ENCODE measurements at regions not wholly inside any gene's neighbourhood (a gene's known extent, or its start where the extent isn't known, plus 50 kb on each side); places are given as distances from the start of the nearest gene placed in this dataset.

DNA sequence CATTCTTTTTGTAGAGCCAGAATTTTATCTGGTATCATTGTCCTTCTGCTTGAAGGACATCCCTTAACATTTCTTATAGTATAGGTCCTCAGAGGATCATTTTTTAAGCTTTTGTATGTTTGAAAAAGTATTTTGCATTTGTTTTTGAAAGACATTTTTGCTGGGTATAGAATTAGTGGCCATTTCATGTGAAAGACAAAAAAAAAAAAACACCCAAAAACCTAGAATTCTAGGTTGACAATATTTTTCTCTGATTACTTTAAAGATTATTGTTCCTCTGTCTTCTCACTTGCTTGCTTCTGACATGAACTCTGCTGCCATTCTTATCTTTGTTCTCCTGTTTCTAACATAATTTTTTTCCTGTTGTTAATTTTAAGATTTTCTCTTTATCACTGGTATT, 75.7 kb upstream of the SLC22A16 start:
- Histone ChIP-seq H3K4me3 (no peak overlapping the region), H3K27me3 (ENCODE audit: control insufficient read depth in 3 of 3, insufficient read depth in 3 of 3, low read length in 2 of 3) (no peaks in the 10 kb centered on the region), H3K4me1 (ENCODE audit: control insufficient read depth in 5 of 5, insufficient read depth in 5 of 5, low read length in 5 of 5) (no peaks in the 10 kb centered on the region), H3K9me3 (ENCODE audit: control insufficient read depth in 4 of 4, insufficient read depth in 3 of 4, low read length in 3 of 4) (peaks cover 0 to 19% (median 0%) of the 10 kb centered on the region in 4 donors), H3K9ac (ENCODE audit: insufficient read depth in 1 of 2, low read length in 2 of 2) (no peak overlapping the region), H3K36me3 (ENCODE audit: control insufficient read depth in 4 of 4, insufficient read depth in 4 of 4, low read length in 4 of 4) (no peaks in the 10 kb centered on the region), H3K27ac (ENCODE audit: low read depth in 1 of 2, low read length in 1 of 2) (no peak overlapping the region)
- TF ChIP-seq, protein P1, sequence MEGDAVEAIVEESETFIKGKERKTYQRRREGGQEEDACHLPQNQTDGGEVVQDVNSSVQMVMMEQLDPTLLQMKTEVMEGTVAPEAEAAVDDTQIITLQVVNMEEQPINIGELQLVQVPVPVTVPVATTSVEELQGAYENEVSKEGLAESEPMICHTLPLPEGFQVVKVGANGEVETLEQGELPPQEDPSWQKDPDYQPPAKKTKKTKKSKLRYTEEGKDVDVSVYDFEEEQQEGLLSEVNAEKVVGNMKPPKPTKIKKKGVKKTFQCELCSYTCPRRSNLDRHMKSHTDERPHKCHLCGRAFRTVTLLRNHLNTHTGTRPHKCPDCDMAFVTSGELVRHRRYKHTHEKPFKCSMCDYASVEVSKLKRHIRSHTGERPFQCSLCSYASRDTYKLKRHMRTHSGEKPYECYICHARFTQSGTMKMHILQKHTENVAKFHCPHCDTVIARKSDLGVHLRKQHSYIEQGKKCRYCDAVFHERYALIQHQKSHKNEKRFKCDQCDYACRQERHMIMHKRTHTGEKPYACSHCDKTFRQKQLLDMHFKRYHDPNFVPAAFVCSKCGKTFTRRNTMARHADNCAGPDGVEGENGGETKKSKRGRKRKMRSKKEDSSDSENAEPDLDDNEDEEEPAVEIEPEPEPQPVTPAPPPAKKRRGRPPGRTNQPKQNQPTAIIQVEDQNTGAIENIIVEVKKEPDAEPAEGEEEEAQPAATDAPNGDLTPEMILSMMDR (IDR thresholded peaks at IDR 0.05; ENCODE audit: control extremely low read depth, extremely low read depth), result no peak
- DNase-seq, result no peak
- no peak for ATAC-seq (ENCODE audit: insufficient read depth, low FRiP score)

DNA sequence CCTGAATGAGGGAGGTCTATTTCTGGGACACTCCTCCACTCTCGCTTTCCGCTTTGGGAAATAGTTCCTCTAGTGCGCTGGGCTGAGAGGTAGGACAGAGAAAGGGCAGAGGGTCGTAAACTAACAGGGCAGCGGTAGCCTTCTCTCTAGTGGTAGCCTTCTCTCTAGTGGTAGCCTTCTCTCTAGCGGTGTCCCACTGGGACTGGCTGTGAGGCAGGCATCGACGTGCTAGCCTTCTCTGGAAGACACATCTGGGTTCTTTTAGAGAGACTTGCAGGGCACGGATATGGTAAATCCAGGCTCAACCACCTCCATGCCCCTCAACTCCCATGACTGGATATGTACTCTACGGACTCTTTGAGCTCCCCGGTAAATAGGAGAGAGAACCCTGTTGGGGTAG, 74.7 kb upstream of the SLC22A16 start:
- Histone ChIP-seq H3K4me1 (ENCODE audit: control insufficient read depth in 5 of 5, insufficient read depth in 5 of 5, low read length in 5 of 5) (no peaks in the 10 kb centered on the region), H3K9ac (ENCODE audit: insufficient read depth in 1 of 2, low read length in 2 of 2) (no peak overlapping the region), H3K4me3 (no peak overlapping the region), H3K27me3 (ENCODE audit: control insufficient read depth in 3 of 3, insufficient read depth in 3 of 3, low read length in 2 of 3) (no peaks in the 10 kb centered on the region), H3K9me3 (ENCODE audit: control insufficient read depth in 4 of 4, insufficient read depth in 3 of 4, low read length in 3 of 4) (peaks cover 0 to 19% (median 0%) of the 10 kb centered on the region in 4 donors), H3K27ac (ENCODE audit: low read depth in 1 of 2, low read length in 1 of 2) (no peak overlapping the region), H3K36me3 (ENCODE audit: control insufficient read depth in 4 of 4, insufficient read depth in 4 of 4, low read length in 4 of 4) (no peaks in the 10 kb centered on the region)
- ATAC-seq (ENCODE audit: insufficient read depth, low FRiP score) (no peak), DNase-seq (no peak)
- TF ChIP-seq, protein P1 (IDR thresholded peaks at IDR 0.05; ENCODE audit: control extremely low read depth, extremely low read depth), result no peak
- WGBS, 2 donors, result 94% methylated on average over 11 of the region's 11 CpGs

DNA sequence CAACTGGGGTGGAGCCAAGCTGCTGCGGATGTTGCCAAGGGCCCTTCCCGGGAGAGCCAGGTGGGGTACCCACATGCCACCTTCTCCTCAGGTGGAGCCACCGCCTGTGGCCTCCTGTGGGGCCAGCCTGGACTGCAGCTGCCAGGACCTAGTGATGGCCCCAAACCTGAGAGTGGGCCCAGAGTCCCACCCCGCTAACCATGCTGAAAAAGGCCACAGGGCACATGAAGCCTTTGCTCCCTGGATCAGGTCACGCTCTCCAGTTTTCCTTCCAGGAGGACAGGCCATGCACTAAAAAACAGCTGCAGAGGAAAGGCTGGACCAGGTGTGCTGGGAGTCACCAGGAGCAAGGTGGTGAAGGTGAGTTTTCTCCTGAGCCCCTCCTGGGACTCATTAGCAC, 73.9 kb upstream of the SLC22A16 start:
- DNase-seq, result no peak

DNA sequence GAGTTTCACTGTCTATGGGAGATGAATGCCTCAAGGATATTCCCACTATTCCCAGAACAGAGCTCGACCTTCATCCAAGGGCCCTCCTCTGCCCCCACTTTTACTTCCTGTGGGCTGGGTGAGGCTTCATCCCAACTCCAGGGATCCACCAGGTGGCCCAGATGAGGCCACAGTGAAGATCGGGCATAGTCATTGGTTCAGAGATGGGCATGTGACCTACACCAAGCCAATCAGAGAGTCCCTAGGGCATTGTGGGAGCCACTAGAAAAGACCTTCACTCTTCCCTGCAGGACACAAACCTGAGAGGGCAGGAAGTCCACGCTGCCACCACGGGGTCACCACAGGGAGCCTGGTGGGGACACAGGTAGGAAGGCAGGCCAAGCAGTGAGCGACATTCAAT, 72.9 kb upstream of the SLC22A16 start:
- 89 to 97% methylated on average over 5 of the region's 5 CpGs for WGBS, 2 donors
- H3K4me1 ChIP-seq (ENCODE audit: control insufficient read depth in 5 of 5, insufficient read depth in 5 of 5, low read length in 5 of 5), result no peaks in the 10 kb centered on the region

More for the DNA sequence above, 73.9 kb upstream of the SLC22A16 start:
- WGBS, 2 donors, result 91 to 94% methylated on average over 5 of the region's 5 CpGs
- no peak for ATAC-seq (ENCODE audit: insufficient read depth, low FRiP score)
- Histone ChIP-seq H3K9ac (ENCODE audit: insufficient read depth in 1 of 2, low read length in 2 of 2) (no peak overlapping the region), H3K27me3 (ENCODE audit: control insufficient read depth in 3 of 3, insufficient read depth in 3 of 3, low read length in 2 of 3) (no peaks in the 10 kb centered on the region), H3K27ac (ENCODE audit: low read depth in 1 of 2, low read length in 1 of 2) (no peak overlapping the region), H3K4me1 (ENCODE audit: control insufficient read depth in 5 of 5, insufficient read depth in 5 of 5, low read length in 5 of 5) (no peaks in the 10 kb centered on the region), H3K4me3 (no peak overlapping the region), H3K9me3 (ENCODE audit: control insufficient read depth in 4 of 4, insufficient read depth in 3 of 4, low read length in 3 of 4) (peaks cover 0 to 21% (median 0%) of the 10 kb centered on the region in 4 donors), H3K36me3 (ENCODE audit: control insufficient read depth in 4 of 4, insufficient read depth in 4 of 4, low read length in 4 of 4) (no peaks in the 10 kb centered on the region)
- TF ChIP-seq, protein P1 (IDR thresholded peaks at IDR 0.05; ENCODE audit: control extremely low read depth, extremely low read depth), result no peak

More for the DNA sequence above, 72.9 kb upstream of the SLC22A16 start:
- H3K4me3 ChIP-seq, result no peak overlapping the region
- ATAC-seq (ENCODE audit: insufficient read depth, low FRiP score) (no peak), DNase-seq (no peak)
- no peaks in the 10 kb centered on the region for H3K36me3 ChIP-seq (ENCODE audit: control insufficient read depth in 4 of 4, insufficient read depth in 4 of 4, low read length in 4 of 4)
- no peak overlapping the region for H3K9ac ChIP-seq (ENCODE audit: insufficient read depth in 1 of 2, low read length in 2 of 2)
- TF ChIP-seq, protein P1 (IDR thresholded peaks at IDR 0.05; ENCODE audit: control extremely low read depth, extremely low read depth), result no peak
- no peak overlapping the region for H3K27ac ChIP-seq (ENCODE audit: low read depth in 1 of 2, low read length in 1 of 2)
- no peaks in the 10 kb centered on the region for H3K27me3 ChIP-seq (ENCODE audit: control insufficient read depth in 3 of 3, insufficient read depth in 3 of 3, low read length in 2 of 3)
- peaks cover 0 to 22% (median 2%) of the 10 kb centered on the region in 4 donors for H3K9me3 ChIP-seq (ENCODE audit: control insufficient read depth in 4 of 4, insufficient read depth in 3 of 4, low read length in 3 of 4)

Measured in lung (tissue), 11 donors.